Thyroid gland (tissue), 4 donors: ENCODE measurements at regions not wholly inside any gene's neighbourhood (a gene's known extent, or its start where the extent isn't known, plus 50 kb on each side); places are given as distances from the start of the nearest gene placed in this dataset.

Experiments used
- CTCF ChIP-seq, 6 experiments: fragments of 200-600 bp in 3 of 6; fragments of 450-650 bp in 3 of 6; sonication (generic) in 3 of 6; IDR thresholded peaks; one replicate each; pipeline ENCODE4 v1.5.1; 2016 to 2019; ENCODE audit warnings: antibody characterized with exemption in 6 of 6, mild to moderate bottlenecking in 2 of 6, inconsistent platforms in 1 of 6, moderate library complexity in 1 of 6
- POLR2A ChIP-seq, 2 donors: fragments of 450-650 bp; IDR thresholded peaks; one replicate each; pipeline ENCODE4 v1.6.1; 2017; ENCODE audit warnings: antibody characterized with exemption in 2 of 2, mild to moderate bottlenecking in 2 of 2, moderate library complexity in 1 of 2

- TF ChIP-seq CTCF (IDR thresholded peaks at IDR 0.05) (no peak), POLR2A (IDR thresholded peaks at IDR 0.05) (no peak)
These were observed 105.6 kb downstream of the LLPH start for GRCh38 chr12:66024949-66025348.
